Fibroblast of mammary gland (primary cell): ENCODE measurements at regions not wholly inside any gene's neighbourhood (a gene's known extent, or its start where the extent isn't known, plus 50 kb on each side); places are given as distances from the start of the nearest gene placed in this dataset.

Experiments
- DNase-seq: peaks from one replicate; pipeline ENCODE4 v3.0.0-alpha.2; 2010; ENCODE audit warnings: low read depth
- H3K4me3 ChIP-seq: 2 replicates; pipeline ENCODE4 v1.5.1; 2011; ENCODE audit warnings: low read depth, mild to moderate bottlenecking, low read length, moderate library complexity; ENCODE audit not compliant: control insufficient read depth
- CTCF ChIP-seq: conservative IDR thresholded peaks from 2 replicates; pipeline ENCODE4 v1.5.1; 2011; ENCODE audit warnings: low read depth, low read length, inconsistent platforms; ENCODE audit not compliant: control insufficient read depth, insufficient read depth

GRCh38 chr11:86124251-86125233, 55.7 kb upstream of the PICALM start:
- no peak for DNase-seq
- no peak overlapping the region for H3K4me3 ChIP-seq
- TF ChIP-seq CTCF, result no peak

GRCh38 chr11:86122773-86123172, 53.9 kb upstream of the PICALM start:
- TF ChIP-seq CTCF, result no peak

GRCh38 chr11:86120807-86121206, 51.9 kb upstream of the PICALM start:
- no peak for TF ChIP-seq CTCF
- DNase-seq, result no peak
- no peak overlapping the region for H3K4me3 ChIP-seq

More at GRCh38 chr11:86122773-86123172, 53.9 kb upstream of the PICALM start:
- no peak overlapping the region for H3K4me3 ChIP-seq
- DNase-seq, result no peak

- H3K4me3 ChIP-seq, result no peak overlapping the region
- no peak for DNase-seq
- TF ChIP-seq CTCF, result no peak
These were observed 51.0 kb upstream of the PICALM start for GRCh38 chr11:86119906-86120305.

- TF ChIP-seq CTCF, result no peak
- H3K4me3 ChIP-seq, result no peak overlapping the region
- no peak for DNase-seq
These were observed 50.2 kb upstream of the PICALM start for GRCh38 chr11:86119077-86119476.
